Duodenal mucosa (tissue), 2 donors: ENCODE measurements at regions not wholly inside any gene's neighbourhood (a gene's known extent, or its start where the extent isn't known, plus 50 kb on each side); places are given as distances from the start of the nearest gene placed in this dataset.
"Not testable (repeated sequence)": the region's sequence is repeated elsewhere in the genome, so short reads cannot be mapped to it uniquely, and the experiment has no call there.

Experiments
- H3K27ac ChIP-seq: one replicate; pipeline ENCODE4 v1.7.0; 2013; ENCODE audit warnings: low read depth, low read length
- H3K27me3 ChIP-seq, 2 donors: one replicate each; pipeline ENCODE4 v1.7.0; 2013; ENCODE audit warnings: low read length in 2 of 2, control low read depth in 1 of 2; ENCODE audit not compliant: insufficient read depth in 2 of 2, control insufficient read depth in 1 of 2
- H3K36me3 ChIP-seq, 2 donors: one replicate each; pipeline ENCODE4 v1.7.0; 2013; ENCODE audit warnings: low read length in 2 of 2, control low read depth in 1 of 2; ENCODE audit not compliant: insufficient read depth in 2 of 2, control insufficient read depth in 1 of 2
- H3K4me1 ChIP-seq, 2 donors: one replicate each; pipeline ENCODE4 v1.7.0; 2013; ENCODE audit warnings: low read length in 2 of 2, control low read depth in 1 of 2; ENCODE audit not compliant: insufficient read depth in 2 of 2, control insufficient read depth in 1 of 2
- H3K4me3 ChIP-seq, 2 donors: one replicate each; pipeline ENCODE4 v1.7.0; 2013; ENCODE audit warnings: low read length in 2 of 2, low read depth in 1 of 2
- H3K9ac ChIP-seq, 2 donors: one replicate each; pipeline ENCODE4 v1.7.0; 2013; ENCODE audit warnings: low read length in 2 of 2, low read depth in 1 of 2
- H3K9me3 ChIP-seq, 2 donors: one replicate each; pipeline ENCODE4 v1.7.0; 2013; ENCODE audit warnings: low read length in 2 of 2, control low read depth in 1 of 2; ENCODE audit not compliant: control insufficient read depth in 1 of 2

GRCh38 chr15:98546329-98546728 lies 102.0 kb upstream of the IGF1R start:
- no peak overlapping the region for H3K9ac ChIP-seq
- H3K9me3 ChIP-seq = no peaks in the 10 kb centered on the region
- H3K27ac ChIP-seq = no peak overlapping the region
- peaks cover 15 to 24% of the 10 kb centered on the region in 2 donors for H3K27me3 ChIP-seq
- no peak overlapping the region for H3K4me3 ChIP-seq
- H3K4me1 ChIP-seq = peaks cover 0 to 7% of the 10 kb centered on the region in 2 donors
- no peaks in the 10 kb centered on the region for H3K36me3 ChIP-seq

- H3K36me3 ChIP-seq = no peaks in the 10 kb centered on the region
- no peak overlapping the region for H3K9ac ChIP-seq
- peaks cover 0 to 7% of the 10 kb centered on the region in 2 donors for H3K4me1 ChIP-seq
- H3K27ac ChIP-seq = no peak overlapping the region
- peaks cover 12 to 24% of the 10 kb centered on the region in 2 donors for H3K27me3 ChIP-seq
- no peaks in the 10 kb centered on the region for H3K9me3 ChIP-seq
- no peak overlapping the region for H3K4me3 ChIP-seq
Measured at GRCh38 chr15:98547275-98547674, 101.1 kb upstream of the IGF1R start.

- Histone ChIP-seq H3K36me3 (no peaks in the 10 kb centered on the region), H3K9ac (peak overlapping the region in 1 of 2 donors; percentile 11), H3K27ac (peak overlapping the region; percentile 45), H3K27me3 (peaks cover 12 to 24% of the 10 kb centered on the region in 2 donors), H3K9me3 (no peaks in the 10 kb centered on the region), H3K4me1 (peaks cover 0 to 7% of the 10 kb centered on the region in 2 donors), H3K4me3 (peak overlapping the region; percentile 59 to 60)
Measured at GRCh38 chr15:98547741-98548138, 100.6 kb upstream of the IGF1R start.

GRCh38 chr15:98548139-98548971 lies 100.0 kb upstream of the IGF1R start:
- peak overlapping the region; percentile 59 to 60 for H3K4me3 ChIP-seq
- peaks cover 12 to 24% of the 10 kb centered on the region in 2 donors for H3K27me3 ChIP-seq
- no peaks in the 10 kb centered on the region for H3K36me3 ChIP-seq
- H3K27ac ChIP-seq = peak overlapping the region; percentile 45
- no peaks in the 10 kb centered on the region for H3K9me3 ChIP-seq
- peaks cover 0 to 7% of the 10 kb centered on the region in 2 donors for H3K4me1 ChIP-seq
- H3K9ac ChIP-seq = peak overlapping the region in 1 of 2 donors; percentile 11

- peaks cover 12 to 24% of the 10 kb centered on the region in 2 donors for H3K27me3 ChIP-seq
- no peaks in the 10 kb centered on the region for H3K9me3 ChIP-seq
- no peak overlapping the region for H3K9ac ChIP-seq
- no peak overlapping the region for H3K27ac ChIP-seq
- H3K4me1 ChIP-seq = peaks cover 0 to 7% of the 10 kb centered on the region in 2 donors
- peak overlapping the region; percentile 59 to 60 for H3K4me3 ChIP-seq
- H3K36me3 ChIP-seq = no peaks in the 10 kb centered on the region
Measured at GRCh38 chr15:98549003-98549402, 99.3 kb upstream of the IGF1R start.

- no peak overlapping the region for H3K27ac ChIP-seq
- no peak overlapping the region for H3K9ac ChIP-seq
- H3K27me3 ChIP-seq = peaks cover 12 to 27% of the 10 kb centered on the region in 2 donors
- peaks cover 0 to 7% of the 10 kb centered on the region in 2 donors for H3K4me1 ChIP-seq
- H3K9me3 ChIP-seq = no peaks in the 10 kb centered on the region
- H3K4me3 ChIP-seq = no peak overlapping the region
- no peaks in the 10 kb centered on the region for H3K36me3 ChIP-seq
Measured at GRCh38 chr15:98549741-98550140, 98.6 kb upstream of the IGF1R start.

- H3K27ac ChIP-seq, H3K9me3 ChIP-seq, H3K4me3 ChIP-seq, H3K4me1 ChIP-seq, H3K9ac ChIP-seq, H3K36me3 ChIP-seq: not testable (repeated sequence)
- H3K27me3 ChIP-seq = peaks cover 12 to 27% of the 10 kb centered on the region in 2 donors
Measured at GRCh38 chr15:98550363-98550762, 98.0 kb upstream of the IGF1R start.

- Histone ChIP-seq H3K4me1 (peaks cover 0 to 7% of the 10 kb centered on the region in 2 donors), H3K9me3 (no peaks in the 10 kb centered on the region), H3K36me3 (no peaks in the 10 kb centered on the region), H3K4me3 (no peak overlapping the region), H3K9ac (no peak overlapping the region), H3K27me3 (peaks cover 8 to 23% of the 10 kb centered on the region in 2 donors), H3K27ac (no peak overlapping the region)
Measured at GRCh38 chr15:98551936-98552562, 96.3 kb upstream of the IGF1R start.

- Histone ChIP-seq H3K36me3 (no peaks in the 10 kb centered on the region), H3K9ac (no peak overlapping the region), H3K9me3 (no peaks in the 10 kb centered on the region), H3K4me3 (no peak overlapping the region), H3K4me1 (no peaks in the 10 kb centered on the region), H3K27ac (no peak overlapping the region), H3K27me3 (peaks cover 0 to 3% of the 10 kb centered on the region in 2 donors)
Measured at GRCh38 chr15:98554272-98555172, 93.8 kb upstream of the IGF1R start.
